Endothelial cell of umbilical vein (primary cell): ENCODE measurements at regions not wholly inside any gene's neighbourhood (a gene's known extent, or its start where the extent isn't known, plus 50 kb on each side); places are given as distances from the start of the nearest gene placed in this dataset.

Experiments used
- BruUV-seq: library from RNA; stranded (reverse); fragments of 400-500 nt; replicated peaks from 2 replicates; lab custom pipeline; 2021; lab: Mats Ljungman, UMichigan
- CTCF ChIA-PET: fragments of 300-600, 350-600 bp; sonication (Branson Sonifier 250); formaldehyde crosslinking; loops from one replicate; lab custom pipeline; 2021; ENCODE audit warnings: antibody characterized with exemption, inconsistent platforms; lab: Charles Lee
- POLR2A ChIA-PET: fragments of 300-600, 350-600 bp; sonication (Branson Sonifier 250); formaldehyde crosslinking; loops from one replicate; lab custom pipeline; 2021; ENCODE audit warnings: antibody characterized with exemption, inconsistent platforms; lab: Charles Lee
- DNase-seq: peaks from one replicate; pipeline ENCODE4 v3.0.0-alpha.2; 2011; ENCODE audit warnings: low read depth, low spot score
- FAIRE-seq: peaks from 2 replicates; lab custom pipeline; 2011; peaks lifted over from hg19 to GRCh38; lab: Jason Lieb, UNC
- H2AFZ ChIP-seq: 2 replicates; pipeline ENCODE4 v1.6.0; 2012; ENCODE audit warnings: low read depth, low read length, control low read depth, inconsistent platforms
- H3K27ac ChIP-seq: 2 replicates; pipeline ENCODE4 v1.5.1; 2011; ENCODE audit warnings: low read depth, mild to moderate bottlenecking, control low read depth, low read length, moderate library complexity; ENCODE audit not compliant: insufficient read depth
- H3K27me3 ChIP-seq, 2 experiments: 2 replicates each; pipeline versions ENCODE4 v1.6.0 to v1.6.1; 2011; ENCODE audit warnings: low read length in 2 of 2, mixed read lengths in 1 of 2; ENCODE audit not compliant: control insufficient read depth in 2 of 2, insufficient read depth in 2 of 2
- H3K36me3 ChIP-seq, 2 experiments: 2 replicates in 1 of 2; 3 replicates in 1 of 2; pipeline ENCODE4 v1.5.1; 2011; ENCODE audit warnings: low read length in 2 of 2, mild to moderate bottlenecking in 1 of 2, moderate library complexity in 1 of 2; ENCODE audit not compliant: control insufficient read depth in 2 of 2, insufficient read depth in 2 of 2; ENCODE audit errors: extremely low read depth in 1 of 2
- H3K4me1 ChIP-seq: 3 replicates; pipeline ENCODE4 v1.5.1; 2011; ENCODE audit warnings: mild to moderate bottlenecking, low read length; ENCODE audit not compliant: control insufficient read depth, insufficient read depth; ENCODE audit errors: extremely low read depth
- H3K4me2 ChIP-seq: 2 replicates; pipeline ENCODE4 v1.6.1; 2011; ENCODE audit warnings: low read length, control low read depth, mixed read lengths; ENCODE audit not compliant: insufficient read depth
- H3K4me3 ChIP-seq, 3 experiments: fragments of 200-600 bp in 1 of 3; sonication (generic), shearing (Covaris generic) in 1 of 3; replicated peaks in 1 of 3; 2 replicates each; pipeline ENCODE4 v1.5.1; 2011 to 2016; ENCODE audit warnings: control low read depth in 3 of 3, low read length in 3 of 3, mild to moderate bottlenecking in 2 of 3, inconsistent platforms in 1 of 3, low read depth in 1 of 3, moderate library complexity in 1 of 3; ENCODE audit not compliant: insufficient read depth in 1 of 3
- H3K79me2 ChIP-seq: 2 replicates; pipeline ENCODE4 v1.6.0; 2012; ENCODE audit warnings: low read length, inconsistent platforms; ENCODE audit not compliant: control insufficient read depth, insufficient read depth
- H3K9ac ChIP-seq: replicated peaks from 2 replicates; pipeline ENCODE3; 2011; ENCODE audit warnings: low read length, control low read depth; ENCODE audit not compliant: insufficient read depth; ENCODE audit errors: extremely low read depth
- H3K9me1 ChIP-seq: replicated peaks from 3 replicates; pipeline ENCODE4 v1.6.0; 2011; ENCODE audit warnings: mild to moderate bottlenecking, low read length; ENCODE audit not compliant: control insufficient read depth, insufficient read depth; ENCODE audit errors: extremely low read depth
- H3K9me3 ChIP-seq: replicated peaks from 2 replicates; pipeline ENCODE4 v1.5.1; 2012; ENCODE audit warnings: low read length, inconsistent platforms; ENCODE audit not compliant: control insufficient read depth, insufficient read depth
- H4K20me1 ChIP-seq: replicated peaks from 2 replicates; pipeline ENCODE3; 2011; ENCODE audit warnings: mild to moderate bottlenecking, low read length; ENCODE audit not compliant: control insufficient read depth, insufficient read depth; ENCODE audit errors: extremely low read depth
- EZH2 ChIP-seq: IDR thresholded peaks from 2 replicates; pipeline ENCODE4 v1.6.1; 2012; ENCODE audit warnings: borderline replicate concordance, low read depth, mild to moderate bottlenecking, moderate library complexity, low read length, inconsistent platforms; ENCODE audit not compliant: severe bottlenecking
- FOS ChIP-seq: IDR thresholded peaks from 2 replicates; pipeline ENCODE4 v1.6.1; 2011; ENCODE audit warnings: mild to moderate bottlenecking, low read length, moderate library complexity, borderline replicate concordance; ENCODE audit not compliant: insufficient read depth
- GATA2 ChIP-seq: IDR thresholded peaks from 2 replicates; pipeline ENCODE4 v1.7.0; 2011; ENCODE audit warnings: low read depth, mild to moderate bottlenecking, moderate library complexity, mixed read lengths, low read length; ENCODE audit not compliant: insufficient read length, insufficient read depth
- JUN ChIP-seq: IDR thresholded peaks from 2 replicates; pipeline ENCODE4 v1.6.1; 2011; ENCODE audit warnings: borderline replicate concordance, low read depth; ENCODE audit not compliant: insufficient read length, insufficient read depth
- MAX ChIP-seq: IDR thresholded peaks from 2 replicates; pipeline ENCODE4 v1.6.1; 2011; ENCODE audit not compliant: insufficient read depth, insufficient read length
- MYC ChIP-seq: IDR thresholded peaks from one replicate; pipeline ENCODE4 v1.6.1; 2011; ENCODE audit warnings: mild to moderate bottlenecking, low read depth, low read length
- POLR2A ChIP-seq: IDR thresholded peaks from 2 replicates; pipeline ENCODE4 v1.6.1; 2012; ENCODE audit warnings: low read depth, mild to moderate bottlenecking, control low read depth, low read length
- POLR2AphosphoS5 ChIP-seq: IDR thresholded peaks from 2 replicates; pipeline ENCODE4 v1.6.1; 2012; ENCODE audit warnings: low read depth, mild to moderate bottlenecking, control low read depth, low read length, moderate library complexity; ENCODE audit not compliant: insufficient read depth
- dilution Hi-C: fragments of 300-500 bp; cut with MboI; formaldehyde crosslinking; loops from one replicate; pipeline ENCODE4 v1.15.0; 2019; ENCODE audit warnings: low sequenced_read_pairs; ENCODE audit not compliant: extremely low pct_ligation_motif_present
- intact Hi-C: fragments of 100-400 bp; cut with micrococcal nuclease; formaldehyde crosslinking; loops from one replicate; pipeline ENCODE4 v1.10.0; 2022
- TF ChIP-seq, protein P1 (sequence below), 2 donors: IDR thresholded peaks; 1 replicate in 1 of 2; 2 replicates in 1 of 2; pipeline ENCODE4 v1.5.1; 2011; ENCODE audit warnings: low read length in 2 of 2, mild to moderate bottlenecking in 2 of 2, moderate library complexity in 2 of 2, control low read depth in 1 of 2, inconsistent platforms in 1 of 2, low read depth in 1 of 2; ENCODE audit not compliant: insufficient read depth in 1 of 2; ENCODE audit errors: extremely low read depth in 1 of 2

GRCh38 chr6:126202707-126203106 lies 137.2 kb upstream of the CENPW start:
- H3K36me3 ChIP-seq: no peaks in the 10 kb centered on the region
- no peaks in the 10 kb centered on the region for H3K9me3 ChIP-seq
- POLR2A ChIA-PET: no interaction called here
- H3K4me3 ChIP-seq: no peak overlapping the region
- no peak overlapping the region for H3K4me2 ChIP-seq
- intact Hi-C loops: no loop called here
- no peaks in the 10 kb centered on the region for H3K79me2 ChIP-seq
- H3K4me1 ChIP-seq: no peaks in the 10 kb centered on the region
- dilution Hi-C loops: no loop called here
- CTCF ChIA-PET: interaction anchor here (1.1 kb wide), 1 partner anchor 40 kb away, joined by 3 read pairs; no protein-coding TSS in a partner anchor
- BruUV-seq: no TSS peak
- no peaks in the 10 kb centered on the region for H3K9me1 ChIP-seq
- no peak for FAIRE-seq
- H4K20me1 ChIP-seq: no peaks in the 10 kb centered on the region
- H2AFZ ChIP-seq: no peak overlapping the region
- DNase-seq: no peak
- no peaks in the 10 kb centered on the region for H3K27me3 ChIP-seq
- no peak for TF ChIP-seq EZH2
- no peak for TF ChIP-seq JUN
- TF ChIP-seq, protein P1, sequence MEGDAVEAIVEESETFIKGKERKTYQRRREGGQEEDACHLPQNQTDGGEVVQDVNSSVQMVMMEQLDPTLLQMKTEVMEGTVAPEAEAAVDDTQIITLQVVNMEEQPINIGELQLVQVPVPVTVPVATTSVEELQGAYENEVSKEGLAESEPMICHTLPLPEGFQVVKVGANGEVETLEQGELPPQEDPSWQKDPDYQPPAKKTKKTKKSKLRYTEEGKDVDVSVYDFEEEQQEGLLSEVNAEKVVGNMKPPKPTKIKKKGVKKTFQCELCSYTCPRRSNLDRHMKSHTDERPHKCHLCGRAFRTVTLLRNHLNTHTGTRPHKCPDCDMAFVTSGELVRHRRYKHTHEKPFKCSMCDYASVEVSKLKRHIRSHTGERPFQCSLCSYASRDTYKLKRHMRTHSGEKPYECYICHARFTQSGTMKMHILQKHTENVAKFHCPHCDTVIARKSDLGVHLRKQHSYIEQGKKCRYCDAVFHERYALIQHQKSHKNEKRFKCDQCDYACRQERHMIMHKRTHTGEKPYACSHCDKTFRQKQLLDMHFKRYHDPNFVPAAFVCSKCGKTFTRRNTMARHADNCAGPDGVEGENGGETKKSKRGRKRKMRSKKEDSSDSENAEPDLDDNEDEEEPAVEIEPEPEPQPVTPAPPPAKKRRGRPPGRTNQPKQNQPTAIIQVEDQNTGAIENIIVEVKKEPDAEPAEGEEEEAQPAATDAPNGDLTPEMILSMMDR (IDR thresholded peaks at IDR 0.05; ENCODE audit: extremely low read depth in 1 of 2, insufficient read depth in 1 of 2, low read depth in 1 of 2, low read length in 2 of 2): no peak
- TF ChIP-seq POLR2A: no peak
- no peak for TF ChIP-seq GATA2
- no peak for TF ChIP-seq POLR2AphosphoS5
- no peak for TF ChIP-seq FOS
- no peak for TF ChIP-seq MAX
- TF ChIP-seq MYC: no peak
- no peak overlapping the region for H3K27ac ChIP-seq
- H3K9ac ChIP-seq: no peak overlapping the region
